Suppressor macrophage treated with lipopolysaccharide for 4 hours (primary cell): ENCODE measurements at regions not wholly inside any gene's neighbourhood (a gene's known extent, or its start where the extent isn't known, plus 50 kb on each side); places are given as distances from the start of the nearest gene placed in this dataset.
A peak's percentile ranks its signal among the peaks of the same experiment; 100 is the strongest.
"Not testable (repeated sequence)": the region's sequence is repeated elsewhere in the genome, so short reads cannot be mapped to it uniquely, and the experiment has no call there.

Experiments
- DNase-seq: peaks from one replicate; pipeline ENCODE4 v3.0.0-alpha.2; 2020

- DNase-seq = no peak
These were observed 203.8 kb downstream of the TPRG1 start for GRCh38 chr3:189375532-189375931.

- DNase-seq = no peak
These were observed 211.9 kb downstream of the TPRG1 start for GRCh38 chr3:189383630-189384029.

- not testable (repeated sequence) for DNase-seq
These were observed 214.1 kb downstream of the TPRG1 start for GRCh38 chr3:189385880-189386279.

GRCh38 chr3:189386739-189387138 is 215.0 kb downstream of the TPRG1 start:
- no peak for DNase-seq

- DNase-seq = peak; percentile 10
These were observed 217.6 kb downstream of the TPRG1 start for GRCh38 chr3:189389346-189389745.

- DNase-seq = peak; percentile 68
These were observed 221.8 kb downstream of the TPRG1 start for GRCh38 chr3:189393598-189393997.

- peak; percentile 1 for DNase-seq
These were observed 222.9 kb downstream of the TPRG1 start for GRCh38 chr3:189394599-189395121.

- no peak for DNase-seq
These were observed 224.1 kb downstream of the TPRG1 start for GRCh38 chr3:189395825-189396224.

GRCh38 chr3:189398656-189399055 is 226.9 kb downstream of the TPRG1 start:
- no peak for DNase-seq

GRCh38 chr3:189401196-189401595 is 229.4 kb downstream of the TPRG1 start:
- DNase-seq = no peak

GRCh38 chr3:189403194-189403593 is 228.0 kb upstream of the TP63 start:
- DNase-seq = no peak

GRCh38 chr3:189404024-189404423 is 227.2 kb upstream of the TP63 start:
- no peak for DNase-seq

GRCh38 chr3:189404797-189405484 is 226.2 kb upstream of the TP63 start:
- no peak for DNase-seq

GRCh38 chr3:189406148-189406547 is 225.0 kb upstream of the TP63 start:
- DNase-seq = no peak

GRCh38 chr3:189410522-189410921 is 220.7 kb upstream of the TP63 start:
- DNase-seq = no peak

GRCh38 chr3:189419038-189419437 is 212.2 kb upstream of the TP63 start:
- no peak for DNase-seq

- no peak for DNase-seq
These were observed 211.5 kb upstream of the TP63 start for GRCh38 chr3:189419683-189420082.

GRCh38 chr3:189424922-189425321 is 206.3 kb upstream of the TP63 start:
- no peak for DNase-seq

GRCh38 chr3:189429019-189429418 is 202.2 kb upstream of the TP63 start:
- no peak for DNase-seq

GRCh38 chr3:189430166-189430565 is 201.0 kb upstream of the TP63 start:
- no peak for DNase-seq

GRCh38 chr3:189442257-189442656 is 188.9 kb upstream of the TP63 start:
- DNase-seq = not testable (repeated sequence)

GRCh38 chr3:189446959-189447560 is 184.1 kb upstream of the TP63 start:
- DNase-seq = no peak

- no peak for DNase-seq
These were observed 182.1 kb upstream of the TP63 start for GRCh38 chr3:189449084-189449483.

- no peak for DNase-seq
These were observed 176.2 kb upstream of the TP63 start for GRCh38 chr3:189455009-189455408.
